H1 (cell line): ENCODE measurements at regions not wholly inside any gene's neighbourhood (a gene's known extent, or its start where the extent isn't known, plus 50 kb on each side); places are given as distances from the start of the nearest gene placed in this dataset.

Experiments
- CTCF ChIA-PET: fragments of 300-600 bp; sonication (Branson Sonifier 250); formaldehyde crosslinking; loops from one replicate; lab custom pipeline; 2021; ENCODE audit not compliant: partially characterized antibody; lab: Charles Lee
- POLR2A ChIA-PET: fragments of 300-600 bp; sonication (Branson Sonifier 250); formaldehyde crosslinking; loops from one replicate; lab custom pipeline; 2021; ENCODE audit warnings: inconsistent platforms; ENCODE audit not compliant: partially characterized antibody; lab: Charles Lee
- DNase-seq, 2 experiments: peaks; one replicate each; pipeline versions ENCODE4 v3.0.0 to v3.0.0-alpha.2; 2010 to 2022; ENCODE audit warnings: low spot score in 2 of 2, low read depth in 1 of 2, mixed read lengths in 1 of 2
- FAIRE-seq: peaks from 2 replicates; lab custom pipeline; 2011; peaks lifted over from hg19 to GRCh38; lab: Jason Lieb, UNC
- H2AFZ ChIP-seq: 2 replicates; pipeline ENCODE4 v1.8.1; 2012; ENCODE audit warnings: low read length, inconsistent platforms
- H2AK5ac ChIP-seq: 2 replicates; pipeline ENCODE4 v1.6.1; 2013; ENCODE audit warnings: low read depth, low read length
- H2BK120ac ChIP-seq: replicated peaks from 2 replicates; pipeline ENCODE3; 2013; ENCODE audit warnings: low read depth, low read length, inconsistent platforms
- H2BK12ac ChIP-seq: 2 replicates; pipeline ENCODE4 v1.6.1; 2013; ENCODE audit warnings: low read depth, low read length
- H2BK15ac ChIP-seq: 2 replicates; pipeline ENCODE4 v1.6.1; 2013; ENCODE audit warnings: low read length
- H2BK20ac ChIP-seq: 2 replicates; pipeline ENCODE4 v1.6.1; 2013; ENCODE audit warnings: low read length
- H2BK5ac ChIP-seq: 2 replicates; pipeline ENCODE4 v1.6.1; 2013; ENCODE audit warnings: low read depth, low read length
- H3K14ac ChIP-seq: 2 replicates; pipeline ENCODE4 v1.6.1; 2013; ENCODE audit warnings: inconsistent platforms; ENCODE audit not compliant: insufficient read length
- H3K18ac ChIP-seq: 2 replicates; pipeline ENCODE4 v1.6.1; 2013; ENCODE audit warnings: low read length; ENCODE audit errors: extremely low read depth
- H3K23ac ChIP-seq: 2 replicates; pipeline ENCODE4 v1.6.1; 2013; ENCODE audit warnings: inconsistent platforms; ENCODE audit not compliant: insufficient read length
- H3K23me2 ChIP-seq: 2 replicates; pipeline ENCODE4 v1.6.1; 2013; ENCODE audit warnings: low read depth, low read length
- H3K27ac ChIP-seq: 2 replicates; pipeline ENCODE4 v1.6.1; 2011; ENCODE audit warnings: low read depth, low read length, inconsistent platforms
- H3K27me3 ChIP-seq, 4 experiments: replicated peaks in 1 of 4; 1 replicate in 1 of 4; 2 replicates in 3 of 4; pipeline versions ENCODE4 v1.6.1 to v1.8.1; 2011 to 2013; ENCODE audit warnings: low read length in 3 of 4, mild to moderate bottlenecking in 3 of 4, inconsistent platforms in 2 of 4, mixed read lengths in 2 of 4, moderate library complexity in 1 of 4; ENCODE audit not compliant: control insufficient read depth in 3 of 4, insufficient read depth in 3 of 4; ENCODE audit errors: extremely low read depth in 1 of 4
- H3K36me3 ChIP-seq, 4 experiments: 2 replicates each; pipeline versions ENCODE4 v1.6.1 to v1.8.1; 2011 to 2013; ENCODE audit warnings: mild to moderate bottlenecking in 4 of 4, low read length in 3 of 4, moderate library complexity in 2 of 4, control low read depth in 1 of 4, inconsistent platforms in 1 of 4; ENCODE audit not compliant: insufficient read depth in 4 of 4, control insufficient read depth in 2 of 4
- H3K4ac ChIP-seq: replicated peaks from 2 replicates; pipeline ENCODE3; 2013; ENCODE audit warnings: low read length, low read depth, mixed read lengths, inconsistent platforms; ENCODE audit not compliant: insufficient read length
- H3K4me1 ChIP-seq, 4 experiments: replicated peaks in 1 of 4; 1 replicate in 1 of 4; 2 replicates in 3 of 4; pipeline versions ENCODE4 v1.6.1 to v1.8.1; 2011 to 2013; ENCODE audit warnings: low read length in 3 of 4, inconsistent platforms in 2 of 4, mixed read lengths in 1 of 4; ENCODE audit not compliant: insufficient read depth in 4 of 4, control insufficient read depth in 3 of 4
- H3K4me2 ChIP-seq, 2 experiments: 2 replicates each; pipeline versions ENCODE4 v1.6.1 to v1.8.1; 2011 to 2013; ENCODE audit warnings: low read depth in 2 of 2, low read length in 2 of 2, control low read depth in 1 of 2, inconsistent platforms in 1 of 2, mild to moderate bottlenecking in 1 of 2; ENCODE audit not compliant: insufficient read depth in 1 of 2
- H3K4me3 ChIP-seq, 4 experiments: fragments of 200-600, 300-600 bp in 1 of 4; sonication (generic), shearing (Covaris generic), sonication (Bioruptor Twin) in 1 of 4; 2 replicates each; pipeline versions ENCODE4 v1.5.1 to v1.8.1; 2011 to 2016; ENCODE audit warnings: low read length in 4 of 4, low read depth in 3 of 4, control low read depth in 2 of 4, inconsistent platforms in 2 of 4, mild to moderate bottlenecking in 2 of 4, mixed read lengths in 1 of 4, moderate library complexity in 1 of 4; ENCODE audit not compliant: insufficient read depth in 2 of 4; ENCODE audit errors: extremely low read depth in 1 of 4
- H3K56ac ChIP-seq: replicated peaks from 2 replicates; pipeline ENCODE3; 2013; ENCODE audit warnings: low read depth, mild to moderate bottlenecking, mixed read lengths, low read length, inconsistent platforms; ENCODE audit not compliant: insufficient read length
- H3K79me1 ChIP-seq: 2 replicates; pipeline ENCODE4 v1.6.1; 2013; ENCODE audit warnings: low read depth, low read length, control low read depth
- H3K79me2 ChIP-seq, 2 experiments: 2 replicates each; pipeline versions ENCODE4 v1.6.1 to v1.8.1; 2012 to 2013; ENCODE audit warnings: low read length in 2 of 2, mild to moderate bottlenecking in 2 of 2, inconsistent platforms in 1 of 2; ENCODE audit not compliant: insufficient read depth in 2 of 2, control insufficient read depth in 1 of 2
- H3K9ac ChIP-seq, 4 experiments: replicated peaks in 1 of 4; 1 replicate in 1 of 4; 2 replicates in 3 of 4; pipeline versions ENCODE4 v1.6.1 to v1.8.1; 2011 to 2013; ENCODE audit warnings: low read depth in 3 of 4, low read length in 3 of 4, control low read depth in 2 of 4, mild to moderate bottlenecking in 2 of 4, moderate library complexity in 2 of 4, inconsistent platforms in 1 of 4; ENCODE audit errors: extremely low read depth in 1 of 4
- H3K9me3 ChIP-seq, 2 experiments: 2 replicates each; pipeline versions ENCODE4 v1.6.1 to v1.8.1; 2012 to 2013; ENCODE audit warnings: mild to moderate bottlenecking in 2 of 2, moderate library complexity in 2 of 2, control low read depth in 1 of 2, inconsistent platforms in 1 of 2, low read depth in 1 of 2, low read length in 1 of 2, mixed read lengths in 1 of 2; ENCODE audit not compliant: insufficient read depth in 2 of 2
- H4K20me1 ChIP-seq, 2 experiments: replicated peaks in 1 of 2; 2 replicates each; pipeline versions ENCODE3 to v1.8.1; 2011 to 2013; ENCODE audit warnings: inconsistent platforms in 2 of 2, low read length in 2 of 2, mild to moderate bottlenecking in 1 of 2; ENCODE audit not compliant: insufficient read depth in 2 of 2, control insufficient read depth in 1 of 2
- H4K5ac ChIP-seq: 2 replicates; pipeline ENCODE4 v1.6.1; 2013; ENCODE audit warnings: low read length, low read depth, mixed read lengths, inconsistent platforms; ENCODE audit not compliant: insufficient read length
- H4K8ac ChIP-seq: 2 replicates; pipeline ENCODE4 v1.8.0; 2013; ENCODE audit warnings: mild to moderate bottlenecking, moderate library complexity, low read length, inconsistent platforms; ENCODE audit not compliant: insufficient read depth; ENCODE audit errors: extremely low read depth
- H4K91ac ChIP-seq: replicated peaks from 2 replicates; pipeline ENCODE3; 2013; ENCODE audit warnings: low read length, mixed read lengths, inconsistent platforms; ENCODE audit not compliant: insufficient read length
- CBX5 ChIP-seq: fragments of 300-800, 300-1000 bp; sonication (generic); IDR thresholded peaks from 2 replicates; pipeline ENCODE4 v1.7.1; 2016; ENCODE audit warnings: antibody characterized with exemption, low read length, low read depth
- PHF8 ChIP-seq: fragments of 200-600 bp; sonication (generic); conservative IDR thresholded peaks from 2 replicates; pipeline ENCODE4 v1.7.1; 2012; ENCODE audit warnings: low read depth, mild to moderate bottlenecking, inconsistent platforms, low read length, moderate library complexity
- SIRT6 ChIP-seq: IDR thresholded peaks from one replicate; pipeline ENCODE4 v1.7.1; 2012; ENCODE audit warnings: low read length, inconsistent platforms
- WGBS, 2 experiments: shearing (Covaris generic) in 1 of 2; methylation state at CpG; one replicate each; pipeline versions ENCODE4 v1.1.6 to v1.1.7; 2013 to 2015; ENCODE audit warnings: low lambda C conversion rate in 2 of 2, mixed read lengths in 2 of 2, inconsistent platforms in 1 of 2, low coverage in 1 of 2, missing lambda C conversion rate in 1 of 2; ENCODE audit not compliant: insufficient replicate concordance in 2 of 2, insufficient coverage in 1 of 2, insufficient read length in 1 of 2; ENCODE audit errors: extremely low coverage in 1 of 2, missing lambda C conversion rate in 1 of 2; 5-methylcytosine and 5-hydroxymethylcytosine counted together
- TF ChIP-seq, protein P1 (sequence below): IDR thresholded peaks from 2 replicates; pipeline ENCODE4 v1.6.1; 2012; ENCODE audit warnings: inconsistent platforms

DNA sequence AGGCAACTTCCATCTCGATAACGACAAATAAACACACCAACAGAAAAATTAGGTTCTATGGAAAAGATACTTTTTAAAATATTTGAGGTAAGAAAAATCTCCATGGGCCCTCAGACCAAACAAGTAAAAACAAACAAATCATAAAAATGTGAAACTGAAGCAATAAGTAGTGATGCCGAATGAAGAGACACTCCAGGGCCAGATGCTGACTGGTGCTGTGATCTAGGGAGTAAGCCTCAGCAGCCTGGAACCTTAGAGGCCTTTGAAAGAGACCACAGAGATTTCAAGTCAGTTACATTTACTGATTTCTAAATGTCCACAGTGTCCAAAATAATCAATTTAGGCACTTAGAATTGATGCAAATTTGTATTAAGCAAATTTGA, 1144.7 kb downstream of the CNTNAP5 start:
- CTCF ChIA-PET, result no interaction called here
- 0 out of 7 replicates have a peak, but pooled peaks cover 0 to 2% (median 0%) of the 10 kb centered on the region in 4 experiments for H3K4me1 ChIP-seq
- WGBS, 2 experiments, result 87% methylated on average over 3 of the region's 3 CpGs; no CpG with 5 or more reads in 1 of the 2 experiments
- TF ChIP-seq, protein P1, sequence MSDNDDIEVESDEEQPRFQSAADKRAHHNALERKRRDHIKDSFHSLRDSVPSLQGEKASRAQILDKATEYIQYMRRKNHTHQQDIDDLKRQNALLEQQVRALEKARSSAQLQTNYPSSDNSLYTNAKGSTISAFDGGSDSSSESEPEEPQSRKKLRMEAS, result no peak
- no peak for TF ChIP-seq CBX5
- TF ChIP-seq PHF8, result no peak
- TF ChIP-seq SIRT6, result no peak

More for the DNA sequence above, 1144.7 kb downstream of the CNTNAP5 start:
- Histone ChIP-seq H3K27ac (no peak overlapping the region), H2BK120ac (no peak overlapping the region), H3K9me3 (no peaks in the 10 kb centered on the region), H2BK12ac (no peak overlapping the region), H4K91ac (no peak overlapping the region), H4K20me1 (no peaks in the 10 kb centered on the region), H2BK5ac (no peak overlapping the region), H3K23ac (no peak overlapping the region), H3K27me3 (no peaks in the 10 kb centered on the region), H3K4ac (no peak overlapping the region), H3K9ac (no peak overlapping the region), H3K4me3 (no peak overlapping the region), H3K56ac (no peak overlapping the region), H2AFZ (no peak overlapping the region), H4K5ac (no peak overlapping the region), H4K8ac (no peak overlapping the region), H3K18ac (no peak overlapping the region), H2BK20ac (no peak overlapping the region), H3K36me3 (no peaks in the 10 kb centered on the region), H3K79me1 (no peaks in the 10 kb centered on the region), H3K14ac (no peak overlapping the region), H3K4me2 (no peak overlapping the region), H2BK15ac (no peak overlapping the region), H3K79me2 (no peaks in the 10 kb centered on the region), H2AK5ac (no peak overlapping the region), H3K23me2 (no peaks in the 10 kb centered on the region)
- FAIRE-seq (no peak), DNase-seq (no peak)
- POLR2A ChIA-PET, result no interaction called here
